OCI-LY1 (cell line): ENCODE measurements at regions not wholly inside any gene's neighbourhood (a gene's known extent, or its start where the extent isn't known, plus 50 kb on each side); places are given as distances from the start of the nearest gene placed in this dataset.

Experiments
- CTCF ChIP-seq: fragments of 200-600 bp; sonication (generic), shearing (Covaris generic); IDR thresholded peaks from 2 replicates; pipeline ENCODE4 v1.5.1; 2017; ENCODE audit warnings: mild to moderate bottlenecking, antibody characterized with exemption, low read length, moderate library complexity, mixed read lengths
- EZH2 ChIP-seq: fragments of 200-600 bp; sonication (generic), shearing (Covaris generic); IDR thresholded peaks from 2 replicates; pipeline ENCODE4 v1.8.0; 2017; ENCODE audit warnings: borderline replicate concordance, mixed run types, mild to moderate bottlenecking, antibody characterized with exemption, low read length, moderate library complexity, mixed read lengths

- TF ChIP-seq CTCF (no peak), EZH2 (no peak)
Measured at GRCh38 chr3:194810076-194810475, 124.4 kb downstream of the FAM43A start.
